ENCODE measurements at regions not wholly inside any gene's neighbourhood (a gene's known extent, or its start where the extent isn't known, plus 50 kb on each side); places are given as distances from the start of the nearest gene placed in this dataset.
"Not testable (repeated sequence)": the region's sequence is repeated elsewhere in the genome, so short reads cannot be mapped to it uniquely, and the experiment has no call there.

GRCh38 chr21:27320868-27321267 is 354.0 kb upstream of the ADAMTS5 start:
- no peak for ATAC-seq
- no peak overlapping the region for H3K27ac ChIP-seq

GRCh38 chr21:27317601-27318000 is 350.7 kb upstream of the ADAMTS5 start:
- DNase-seq; H3K36me3 ChIP-seq (ENCODE audit: insufficient read depth in 1 of 2, low read depth in 1 of 2); H3K4me1 ChIP-seq; H3K27ac ChIP-seq; H3K4me3 ChIP-seq; intact Hi-C loops (cut with DNase I); H3K9me3 ChIP-seq; ATAC-seq; H3K27me3 ChIP-seq (ENCODE audit: insufficient read depth in 3 of 3, low read length in 2 of 3): not testable (repeated sequence)
- WGBS, 3 donors: 47 to 63% (median 49%) methylated on average over 3 of the region's 3 CpGs

More at GRCh38 chr21:27320868-27321267, 354.0 kb upstream of the ADAMTS5 start:
- Histone ChIP-seq H3K9me3 (no peaks in the 10 kb centered on the region), H3K36me3 (ENCODE audit: insufficient read depth in 1 of 2, low read depth in 1 of 2) (no peaks in the 10 kb centered on the region), H3K4me1 (no peaks in the 10 kb centered on the region), H3K27me3 (ENCODE audit: insufficient read depth in 3 of 3, low read length in 2 of 3) (no peaks in the 10 kb centered on the region), H3K4me3 (no peak overlapping the region)
- DNase-seq: no peak
- intact Hi-C loops (cut with DNase I): no loop called here
- WGBS, 3 donors: 84 to 92% (median 89%) methylated on average over 3 of the region's 3 CpGs
- no peak for TF ChIP-seq CTCF (IDR thresholded peaks at IDR 0.05)

GRCh38 chr21:27315373-27315772 is 348.5 kb upstream of the ADAMTS5 start:
- 89 to 95% (median 90%) methylated on average over 2 of the region's 2 CpGs for WGBS, 3 donors
- Histone ChIP-seq H3K36me3 (ENCODE audit: insufficient read depth in 1 of 2, low read depth in 1 of 2) (no peaks in the 10 kb centered on the region), H3K27ac (no peak overlapping the region), H3K9me3 (no peaks in the 10 kb centered on the region), H3K4me3 (no peak overlapping the region), H3K4me1 (no peaks in the 10 kb centered on the region), H3K27me3 (ENCODE audit: insufficient read depth in 3 of 3, low read length in 2 of 3) (no peaks in the 10 kb centered on the region)
- TF ChIP-seq CTCF (IDR thresholded peaks at IDR 0.05): no peak
- ATAC-seq (no peak), DNase-seq (no peak)
- intact Hi-C loops (cut with DNase I): no loop called here

- TF ChIP-seq CTCF (IDR thresholded peaks at IDR 0.05): no peak
- ATAC-seq: no peak
- Histone ChIP-seq H3K4me1 (no peaks in the 10 kb centered on the region), H3K36me3 (ENCODE audit: insufficient read depth in 1 of 2, low read depth in 1 of 2) (no peaks in the 10 kb centered on the region), H3K27ac (no peak overlapping the region), H3K27me3 (ENCODE audit: insufficient read depth in 3 of 3, low read length in 2 of 3) (no peaks in the 10 kb centered on the region), H3K4me3 (no peak overlapping the region), H3K9me3 (no peaks in the 10 kb centered on the region)
- intact Hi-C loops (cut with DNase I): no loop called here
- DNase-seq: no peak
- WGBS, 3 donors: 17 to 32% (median 17%) methylated on average over 1 of the region's 1 CpG
These were observed 347.2 kb upstream of the ADAMTS5 start for GRCh38 chr21:27314131-27314530.

- no peaks in the 10 kb centered on the region for H3K36me3 ChIP-seq (ENCODE audit: insufficient read depth in 1 of 2, low read depth in 1 of 2)
- 31 to 48% (median 31%) methylated on average over 4 of the region's 4 CpGs for WGBS, 3 donors
- intact Hi-C loops (cut with DNase I): no loop called here
- H3K9me3 ChIP-seq: no peaks in the 10 kb centered on the region
- TF ChIP-seq CTCF (IDR thresholded peaks at IDR 0.05): no peak
- no peak for DNase-seq
- no peak for ATAC-seq
- no peaks in the 10 kb centered on the region for H3K4me1 ChIP-seq
- no peak overlapping the region for H3K4me3 ChIP-seq
- no peaks in the 10 kb centered on the region for H3K27me3 ChIP-seq (ENCODE audit: insufficient read depth in 3 of 3, low read length in 2 of 3)
- H3K27ac ChIP-seq: no peak overlapping the region
These were observed 340.2 kb upstream of the ADAMTS5 start for GRCh38 chr21:27306791-27307775.

Data from psoas muscle (tissue), 7 donors.